MM.1S (cell line): ENCODE measurements at regions not wholly inside any gene's neighbourhood (a gene's known extent, or its start where the extent isn't known, plus 50 kb on each side); places are given as distances from the start of the nearest gene placed in this dataset.

Experiments
- DNase-seq: peaks from one replicate; pipeline ENCODE4 v3.0.0-alpha.2; 2015
- H2AFZ ChIP-seq: fragments of 300-600 bp; sonication (generic); 2 replicates; pipeline ENCODE4 v1.6.0; 2016; ENCODE audit warnings: antibody characterized with exemption, low read length
- H3F3A ChIP-seq: fragments of 300-600 bp; sonication (generic); 2 replicates; pipeline ENCODE4 v1.6.1; 2016; ENCODE audit warnings: mild to moderate bottlenecking, antibody characterized with exemption, low read length, moderate library complexity, mixed read lengths; ENCODE audit not compliant: insufficient read depth
- H3K27ac ChIP-seq: fragments of 300-600 bp; sonication (generic); 2 replicates; pipeline ENCODE4 v1.5.1; 2016; ENCODE audit warnings: mild to moderate bottlenecking, low read length
- H3K27me3 ChIP-seq: fragments of 300-600 bp; sonication (generic); replicated peaks from 2 replicates; pipeline ENCODE4 v1.6.0; 2016; ENCODE audit warnings: low read length; ENCODE audit not compliant: insufficient read depth
- H3K36me3 ChIP-seq: fragments of 300-600 bp; sonication (generic); replicated peaks from 2 replicates; pipeline ENCODE4 v1.6.1; 2016; ENCODE audit warnings: mild to moderate bottlenecking, low read length, mixed read lengths; ENCODE audit not compliant: insufficient read depth
- H3K4me1 ChIP-seq: fragments of 300-600 bp; sonication (generic); 2 replicates; pipeline ENCODE4 v1.6.1; 2016; ENCODE audit warnings: low read length, mixed read lengths
- H3K4me2 ChIP-seq: fragments of 300-600 bp; sonication (generic); 2 replicates; pipeline ENCODE4 v1.6.0; 2016; ENCODE audit warnings: low read depth, low read length
- H3K4me3 ChIP-seq: fragments of 300-600 bp; sonication (generic); 2 replicates; pipeline ENCODE4 v1.5.1; 2016; ENCODE audit warnings: low read length, mixed read lengths
- H3K79me2 ChIP-seq: fragments of 300-600 bp; sonication (generic); 2 replicates; pipeline ENCODE4 v1.6.1; 2016; ENCODE audit warnings: mixed run types, low read length, mixed read lengths
- H3K9ac ChIP-seq: fragments of 300-600 bp; sonication (generic); 2 replicates; pipeline ENCODE4 v1.6.1; 2016; ENCODE audit warnings: low read length, mixed read lengths
- H3K9me2 ChIP-seq: fragments of 300-600 bp; sonication (generic); replicated peaks from 2 replicates; pipeline ENCODE4 v1.6.1; 2016; ENCODE audit warnings: mild to moderate bottlenecking, low read length, mixed read lengths; ENCODE audit not compliant: insufficient read depth
- H3K9me3 ChIP-seq: fragments of 300-600 bp; sonication (generic); replicated peaks from 2 replicates; pipeline ENCODE4 v1.6.1; 2016; ENCODE audit warnings: mild to moderate bottlenecking, low read length, mixed read lengths; ENCODE audit not compliant: insufficient read depth
- H4K20me1 ChIP-seq: fragments of 300-600 bp; sonication (generic); 2 replicates; pipeline ENCODE4 v1.6.1; 2016; ENCODE audit warnings: mild to moderate bottlenecking, low read length, moderate library complexity, mixed read lengths; ENCODE audit not compliant: insufficient read depth
- CTCF ChIP-seq: fragments of 300-600 bp; sonication (generic); IDR thresholded peaks from 2 replicates; pipeline ENCODE4 v1.5.1; 2016; ENCODE audit warnings: antibody characterized with exemption, low read length, mixed read lengths
- EZH2 ChIP-seq: fragments of 300-600 bp; sonication (generic); optimal IDR thresholded peaks from 2 replicates; pipeline ENCODE3; 2017; ENCODE audit warnings: low read depth, mild to moderate bottlenecking, antibody characterized with exemption, low read length, mixed read lengths
- EZH2phosphoT487 ChIP-seq: fragments of 300-600 bp; sonication (generic); IDR thresholded peaks from 2 replicates; pipeline ENCODE4 v1.6.1; 2018; ENCODE audit warnings: antibody characterized with exemption, low read length

- TF ChIP-seq EZH2phosphoT487 (no peak), CTCF (no peak), EZH2 (no peak)
- H3K36me3 ChIP-seq = no peaks in the 10 kb centered on the region
- H3K9ac ChIP-seq = no peak overlapping the region
- no peak overlapping the region for H3K27ac ChIP-seq
- no peaks in the 10 kb centered on the region for H3K79me2 ChIP-seq
- H4K20me1 ChIP-seq = no peaks in the 10 kb centered on the region
- H3F3A ChIP-seq = no peaks in the 10 kb centered on the region
- H2AFZ ChIP-seq = no peak overlapping the region
- H3K27me3 ChIP-seq = no peaks in the 10 kb centered on the region
- no peak overlapping the region for H3K4me3 ChIP-seq
- H3K9me3 ChIP-seq = no peaks in the 10 kb centered on the region
- H3K4me1 ChIP-seq = no peaks in the 10 kb centered on the region
- H3K9me2 ChIP-seq = no peaks in the 10 kb centered on the region
- no peak overlapping the region for H3K4me2 ChIP-seq
- no peak for DNase-seq
These were observed 60.5 kb upstream of the C10orf90 start for GRCh38 chr10:126730856-126731609.

GRCh38 chr10:126731610-126731990 is 61.1 kb upstream of the C10orf90 start:
- no peaks in the 10 kb centered on the region for H4K20me1 ChIP-seq
- no peak overlapping the region for H3K4me2 ChIP-seq
- no peak overlapping the region for H3K27ac ChIP-seq
- no peaks in the 10 kb centered on the region for H3K27me3 ChIP-seq
- DNase-seq = no peak
- no peaks in the 10 kb centered on the region for H3K4me1 ChIP-seq
- H2AFZ ChIP-seq = no peak overlapping the region
- no peaks in the 10 kb centered on the region for H3K36me3 ChIP-seq
- no peaks in the 10 kb centered on the region for H3K9me3 ChIP-seq
- TF ChIP-seq CTCF (no peak), EZH2 (no peak), EZH2phosphoT487 (no peak)
- no peaks in the 10 kb centered on the region for H3K9me2 ChIP-seq
- no peaks in the 10 kb centered on the region for H3F3A ChIP-seq
- H3K4me3 ChIP-seq = no peak overlapping the region
- H3K79me2 ChIP-seq = no peaks in the 10 kb centered on the region
- no peak overlapping the region for H3K9ac ChIP-seq

GRCh38 chr10:126732308-126732707 is 61.8 kb upstream of the C10orf90 start:
- Histone ChIP-seq H3F3A (no peaks in the 10 kb centered on the region), H3K27ac (no peak overlapping the region), H3K9me2 (no peaks in the 10 kb centered on the region), H3K4me1 (no peaks in the 10 kb centered on the region), H3K9ac (no peak overlapping the region), H3K4me2 (no peak overlapping the region), H3K27me3 (no peaks in the 10 kb centered on the region), H3K9me3 (no peaks in the 10 kb centered on the region), H2AFZ (no peak overlapping the region), H4K20me1 (no peaks in the 10 kb centered on the region), H3K79me2 (no peaks in the 10 kb centered on the region), H3K4me3 (no peak overlapping the region), H3K36me3 (no peaks in the 10 kb centered on the region)
- DNase-seq = no peak
- TF ChIP-seq EZH2phosphoT487 (no peak), CTCF (no peak), EZH2 (no peak)
